GM13977 (cell line): ENCODE measurements at regions not wholly inside any gene's neighbourhood (a gene's known extent, or its start where the extent isn't known, plus 50 kb on each side); places are given as distances from the start of the nearest gene placed in this dataset.

Experiments
- DNase-seq: peaks from one replicate; pipeline ENCODE4 v3.0.0; 2012; ENCODE audit warnings: low spot score
- CTCF ChIP-seq: IDR thresholded peaks from 2 replicates; pipeline ENCODE4 v1.5.1; 2012; ENCODE audit warnings: mild to moderate bottlenecking, control low read depth; ENCODE audit not compliant: insufficient read depth; ENCODE audit errors: extremely low read depth, missing control alignments
- in situ Hi-C: fragments of 300-500 bp; cut with MboI; formaldehyde crosslinking; loops from one replicate; pipeline ENCODE4 v1.12.0; 2022; ENCODE audit warnings: low sequenced_read_pairs, low pct_unique_long_range_greater_than_20kb, mixed read lengths, inconsistent platforms; ENCODE audit not compliant: unreplicated experiment

GRCh38 chr5:89436464-89436863 lies 553.5 kb upstream of the MEF2C start:
- no peak for TF ChIP-seq CTCF
- in situ Hi-C loops = loop anchor here (10.0 kb wide), 1 partner anchor 552 kb away; the partner anchor contains the start of gene MEF2C
- no peak for DNase-seq

GRCh38 chr5:89435347-89435746 lies 552.4 kb upstream of the MEF2C start:
- no peak for TF ChIP-seq CTCF
- in situ Hi-C loops = loop anchor here (10.0 kb wide), 1 partner anchor 551 kb away; the partner anchor contains the start of gene MEF2C
- peak; percentile 5 for DNase-seq

- in situ Hi-C loops = no loop called here
- DNase-seq = no peak
- TF ChIP-seq CTCF = no peak
These were observed 545.6 kb upstream of the MEF2C start for GRCh38 chr5:89428624-89429023.

GRCh38 chr5:89425062-89425461 lies 542.1 kb upstream of the MEF2C start:
- no peak for TF ChIP-seq CTCF
- DNase-seq = no peak
- in situ Hi-C loops = no loop called here

- TF ChIP-seq CTCF = no peak
- in situ Hi-C loops = no loop called here
- peak; percentile 12 for DNase-seq
These were observed 538.1 kb upstream of the MEF2C start for GRCh38 chr5:89421035-89421434.

GRCh38 chr5:89418407-89419085 lies 535.6 kb upstream of the MEF2C start:
- in situ Hi-C loops = no loop called here
- TF ChIP-seq CTCF = no peak
- no peak for DNase-seq
